ENCODE measurements at regions not wholly inside any gene's neighbourhood (a gene's known extent, or its start where the extent isn't known, plus 50 kb on each side); places are given as distances from the start of the nearest gene placed in this dataset.

DNA sequence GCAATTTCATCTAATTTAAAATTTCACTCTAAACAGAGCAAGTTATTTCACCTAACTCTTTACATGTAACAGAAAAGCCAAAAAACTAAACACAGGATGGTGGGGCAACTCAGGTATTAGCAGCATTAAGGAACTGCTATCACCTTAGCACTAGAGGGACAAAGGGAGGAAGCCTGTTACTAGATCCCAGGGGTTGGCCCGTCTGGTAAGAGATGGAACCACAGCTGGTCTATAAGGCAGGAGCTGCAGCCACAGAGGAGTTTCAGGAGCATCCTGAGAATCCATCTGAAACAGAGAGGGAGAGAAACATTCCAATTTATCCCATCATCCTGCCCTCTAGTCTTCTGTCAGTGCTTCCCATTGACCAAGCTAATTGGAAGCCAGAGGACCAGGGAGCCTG lies 300.3 kb downstream of the MRPS30 start:
- TF ChIP-seq, protein P1, sequence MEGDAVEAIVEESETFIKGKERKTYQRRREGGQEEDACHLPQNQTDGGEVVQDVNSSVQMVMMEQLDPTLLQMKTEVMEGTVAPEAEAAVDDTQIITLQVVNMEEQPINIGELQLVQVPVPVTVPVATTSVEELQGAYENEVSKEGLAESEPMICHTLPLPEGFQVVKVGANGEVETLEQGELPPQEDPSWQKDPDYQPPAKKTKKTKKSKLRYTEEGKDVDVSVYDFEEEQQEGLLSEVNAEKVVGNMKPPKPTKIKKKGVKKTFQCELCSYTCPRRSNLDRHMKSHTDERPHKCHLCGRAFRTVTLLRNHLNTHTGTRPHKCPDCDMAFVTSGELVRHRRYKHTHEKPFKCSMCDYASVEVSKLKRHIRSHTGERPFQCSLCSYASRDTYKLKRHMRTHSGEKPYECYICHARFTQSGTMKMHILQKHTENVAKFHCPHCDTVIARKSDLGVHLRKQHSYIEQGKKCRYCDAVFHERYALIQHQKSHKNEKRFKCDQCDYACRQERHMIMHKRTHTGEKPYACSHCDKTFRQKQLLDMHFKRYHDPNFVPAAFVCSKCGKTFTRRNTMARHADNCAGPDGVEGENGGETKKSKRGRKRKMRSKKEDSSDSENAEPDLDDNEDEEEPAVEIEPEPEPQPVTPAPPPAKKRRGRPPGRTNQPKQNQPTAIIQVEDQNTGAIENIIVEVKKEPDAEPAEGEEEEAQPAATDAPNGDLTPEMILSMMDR (optimal IDR thresholded peaks at IDR 0.05 in 1 of 3, IDR thresholded peaks at IDR 0.05 in 1 of 3, conservative IDR thresholded peaks at IDR 0.05 in 1 of 3; ENCODE audit: extremely low read depth in 1 of 3, insufficient read depth in 2 of 3, low read length in 3 of 3): no peak
- TF ChIP-seq EZH2 (IDR thresholded peaks at IDR 0.05; ENCODE audit: low read length): no peak
